ENCODE measurements at regions not wholly inside any gene's neighbourhood (a gene's known extent, or its start where the extent isn't known, plus 50 kb on each side); places are given as distances from the start of the nearest gene placed in this dataset.

- DNase-seq (ENCODE audit: low read depth in 1 of 2, low spot score in 1 of 2), result no peak
- TF ChIP-seq JUND (IDR thresholded peaks at IDR 0.05; ENCODE audit: low read depth), result no peak
- in situ Hi-C loops (cut with HindIII; ENCODE audit: low pct_unique_long_range_greater_than_20kb, low sequenced_read_pairs), result no loop called here
These were observed 1035.9 kb upstream of the AUTS2 start for GRCh38 chr7:68562323-68562899.

DNA sequence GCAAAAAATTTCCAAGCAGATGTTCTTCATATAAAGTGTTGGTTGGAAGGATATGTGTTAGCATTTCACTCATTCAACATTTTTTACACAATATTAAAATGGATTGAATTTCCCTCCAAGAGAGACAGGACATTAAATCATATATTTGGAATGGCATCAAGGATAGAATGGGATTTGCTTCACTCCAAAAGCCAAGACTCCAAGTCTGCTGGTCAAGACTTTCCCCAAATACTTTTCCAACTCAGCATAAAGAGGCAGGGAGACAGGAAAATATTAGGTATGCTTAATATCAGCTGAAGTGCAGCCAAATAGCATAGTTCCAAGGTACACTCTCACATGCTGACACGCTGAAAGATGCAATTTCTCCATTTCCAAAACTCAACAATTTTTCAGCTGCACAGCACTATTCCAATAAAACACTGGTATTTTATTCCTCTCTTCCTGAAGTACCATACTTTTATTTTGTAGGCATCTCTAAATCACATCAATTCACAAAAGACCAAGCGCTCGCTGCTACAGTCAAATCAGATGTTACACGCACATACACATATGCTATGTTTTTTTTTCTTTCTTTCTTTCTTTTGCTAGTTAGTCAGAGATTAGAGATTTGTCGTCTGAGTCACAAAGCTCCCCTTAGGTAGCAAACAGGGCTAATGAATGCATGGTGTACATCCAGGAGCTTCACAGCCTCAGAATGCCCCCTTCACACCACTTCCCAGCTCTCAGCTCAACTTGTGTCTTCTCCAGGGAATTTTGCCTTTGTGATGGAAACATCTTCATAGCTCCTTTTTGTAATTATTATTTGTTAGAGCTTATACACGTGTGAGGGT, 1033.8 kb upstream of the AUTS2 start:
- in situ Hi-C loops (cut with HindIII; ENCODE audit: low pct_unique_long_range_greater_than_20kb, low sequenced_read_pairs), result no loop called here
- no peak for TF ChIP-seq JUND (IDR thresholded peaks at IDR 0.05; ENCODE audit: low read depth)
- no peak for DNase-seq (ENCODE audit: low read depth in 1 of 2, low spot score in 1 of 2)

DNA sequence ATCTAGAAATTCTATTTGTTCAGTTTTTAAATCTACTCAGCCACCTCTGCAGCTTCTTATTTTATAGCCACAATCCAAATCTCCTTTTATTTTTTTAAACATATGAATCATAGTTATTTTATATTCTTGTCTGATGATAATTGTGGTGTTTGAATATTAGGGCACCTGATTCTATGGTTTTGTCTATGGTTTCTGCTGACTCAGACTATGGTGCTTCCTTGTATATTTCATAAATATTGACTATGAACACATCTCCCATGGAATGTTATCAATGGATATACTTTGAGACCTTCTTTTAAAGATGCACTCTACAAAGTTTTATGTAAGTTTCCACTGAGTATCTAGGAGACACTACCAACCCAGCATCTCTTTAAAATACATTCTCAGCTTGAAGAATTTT, 1027.0 kb upstream of the AUTS2 start:
- TF ChIP-seq JUND (IDR thresholded peaks at IDR 0.05; ENCODE audit: low read depth), result no peak
- in situ Hi-C loops (cut with HindIII; ENCODE audit: low pct_unique_long_range_greater_than_20kb, low sequenced_read_pairs), result no loop called here
- DNase-seq (ENCODE audit: low read depth in 1 of 2, low spot score in 1 of 2), result no peak

DNA sequence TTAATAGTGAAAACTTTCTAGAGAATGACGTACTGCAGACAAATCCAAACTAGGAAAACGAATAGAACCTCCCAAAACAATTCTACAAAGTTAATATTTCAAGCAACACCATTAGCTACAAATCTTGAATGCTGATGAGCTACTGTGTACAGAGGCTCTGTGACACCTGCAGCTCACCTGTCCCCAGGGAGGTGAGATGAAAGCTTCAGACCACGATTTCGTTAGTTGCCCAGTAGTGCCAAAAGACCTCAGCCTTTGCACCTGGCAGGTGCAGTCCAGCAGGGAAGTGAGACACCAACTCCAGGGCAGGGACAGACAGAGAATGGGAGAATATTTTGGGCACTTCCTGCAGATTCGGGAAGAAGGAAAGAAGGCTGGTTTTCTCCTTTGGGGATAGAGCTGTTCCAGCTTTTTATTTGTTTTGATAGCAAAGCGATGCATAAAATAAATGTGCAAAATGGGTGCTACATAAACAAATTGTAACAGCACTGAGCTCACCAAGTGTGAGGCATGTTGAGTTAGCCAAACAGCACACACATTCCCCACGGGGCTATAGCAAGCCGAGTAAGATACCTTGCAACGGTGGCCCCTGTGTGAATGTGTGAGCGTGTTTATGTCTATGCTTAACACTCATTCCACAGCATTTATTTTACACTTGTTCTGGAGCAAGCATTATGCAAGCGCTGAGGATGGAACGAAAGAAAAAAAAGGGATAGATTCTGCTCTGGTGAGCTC, 1024.8 kb upstream of the AUTS2 start:
- in situ Hi-C loops (cut with HindIII; ENCODE audit: low pct_unique_long_range_greater_than_20kb, low sequenced_read_pairs), result no loop called here
- no peak for DNase-seq (ENCODE audit: low read depth in 1 of 2, low spot score in 1 of 2)
- no peak for TF ChIP-seq JUND (IDR thresholded peaks at IDR 0.05; ENCODE audit: low read depth)

GRCh38 chr7:68576366-68576765, 1021.9 kb upstream of the AUTS2 start:
- DNase-seq (ENCODE audit: low read depth in 1 of 2, low spot score in 1 of 2), result no peak
- no peak for TF ChIP-seq JUND (IDR thresholded peaks at IDR 0.05; ENCODE audit: low read depth)
- in situ Hi-C loops (cut with HindIII; ENCODE audit: low pct_unique_long_range_greater_than_20kb, low sequenced_read_pairs), result no loop called here

- in situ Hi-C loops (cut with HindIII; ENCODE audit: low pct_unique_long_range_greater_than_20kb, low sequenced_read_pairs), result no loop called here
- TF ChIP-seq JUND (IDR thresholded peaks at IDR 0.05; ENCODE audit: low read depth), result no peak
These were observed 1016.9 kb upstream of the AUTS2 start for GRCh38 chr7:68581417-68581816.

GRCh38 chr7:68587599-68587998, 1010.7 kb upstream of the AUTS2 start:
- no peak for TF ChIP-seq JUND (IDR thresholded peaks at IDR 0.05; ENCODE audit: low read depth)
- in situ Hi-C loops (cut with HindIII; ENCODE audit: low pct_unique_long_range_greater_than_20kb, low sequenced_read_pairs), result no loop called here
- no peak for DNase-seq (ENCODE audit: low read depth in 1 of 2, low spot score in 1 of 2)

More at GRCh38 chr7:68581417-68581816, 1016.9 kb upstream of the AUTS2 start:
- DNase-seq (ENCODE audit: low read depth in 1 of 2, low spot score in 1 of 2), result no peak

DNA sequence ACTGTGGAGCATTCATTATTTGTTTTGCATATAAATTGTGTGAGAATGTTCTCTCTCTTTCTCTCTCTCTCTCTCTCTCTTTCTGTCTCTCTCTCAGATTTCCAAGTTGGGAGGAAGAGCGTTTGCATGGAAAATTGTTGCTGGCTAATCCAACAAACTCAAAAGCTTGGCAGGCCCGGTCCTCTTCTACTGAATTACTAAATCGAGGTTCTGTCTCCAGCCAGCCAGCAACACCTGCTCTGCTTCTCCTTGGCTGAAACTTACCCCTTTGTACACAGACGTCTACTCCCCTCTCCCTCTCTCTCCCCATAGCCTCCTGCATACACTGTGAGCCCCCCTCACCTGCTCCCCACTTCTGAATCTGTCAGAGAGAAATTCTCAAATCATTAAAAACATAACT, 996.4 kb upstream of the AUTS2 start:
- TF ChIP-seq JUND (IDR thresholded peaks at IDR 0.05; ENCODE audit: low read depth), result no peak
- in situ Hi-C loops (cut with HindIII; ENCODE audit: low pct_unique_long_range_greater_than_20kb, low sequenced_read_pairs), result no loop called here
- no peak for DNase-seq (ENCODE audit: low read depth in 1 of 2, low spot score in 1 of 2)

GRCh38 chr7:68604541-68604940, 993.7 kb upstream of the AUTS2 start:
- DNase-seq (ENCODE audit: low read depth in 1 of 2, low spot score in 1 of 2), result no peak
- no peak for TF ChIP-seq JUND (IDR thresholded peaks at IDR 0.05; ENCODE audit: low read depth)
- in situ Hi-C loops (cut with HindIII; ENCODE audit: low pct_unique_long_range_greater_than_20kb, low sequenced_read_pairs), result no loop called here

DNA sequence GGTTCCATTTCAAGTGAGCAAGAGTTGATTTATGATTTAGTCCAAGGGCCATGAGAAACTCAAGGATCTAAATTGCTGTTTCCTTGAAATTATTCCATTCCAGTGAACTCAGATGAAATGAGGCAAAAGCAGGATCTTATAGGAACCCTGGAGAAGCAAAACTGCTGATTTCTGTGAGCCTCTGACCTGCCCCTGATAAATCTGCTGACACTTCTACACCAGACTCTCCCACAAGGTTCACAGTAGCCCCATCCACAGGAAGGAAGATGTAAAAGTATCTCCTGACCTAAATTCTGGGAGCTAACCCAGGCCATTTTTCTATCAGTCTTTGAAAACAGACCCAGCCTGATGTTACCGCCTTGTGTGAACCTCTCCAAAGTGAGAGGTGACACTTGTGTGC, 987.6 kb upstream of the AUTS2 start:
- no peak for DNase-seq (ENCODE audit: low read depth in 1 of 2, low spot score in 1 of 2)
- no peak for TF ChIP-seq JUND (IDR thresholded peaks at IDR 0.05; ENCODE audit: low read depth)
- in situ Hi-C loops (cut with HindIII; ENCODE audit: low pct_unique_long_range_greater_than_20kb, low sequenced_read_pairs), result no loop called here

DNA sequence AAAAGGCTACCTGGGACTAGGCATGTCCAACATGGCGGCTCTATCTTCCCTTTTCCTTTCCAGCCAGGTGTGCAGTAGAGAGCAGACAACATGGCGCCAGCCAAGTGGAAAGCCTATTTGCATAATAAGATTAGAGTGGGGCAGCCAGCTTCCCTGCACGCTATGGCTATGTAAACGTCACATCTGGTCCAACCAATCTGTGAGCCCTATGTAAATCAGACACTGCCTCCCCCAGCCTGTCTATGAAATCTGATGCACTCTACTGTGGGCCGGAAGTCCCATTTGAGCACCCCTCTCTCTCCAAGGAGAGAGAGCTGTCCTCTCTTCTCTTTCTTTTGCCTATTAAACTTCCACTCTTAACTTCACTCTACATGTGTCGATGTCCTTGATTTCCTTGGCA, 984.9 kb upstream of the AUTS2 start:
- in situ Hi-C loops (cut with HindIII; ENCODE audit: low pct_unique_long_range_greater_than_20kb, low sequenced_read_pairs), result no loop called here

GRCh38 chr7:68613897-68614296, 984.4 kb upstream of the AUTS2 start:
- in situ Hi-C loops (cut with HindIII; ENCODE audit: low pct_unique_long_range_greater_than_20kb, low sequenced_read_pairs), result no loop called here
- DNase-seq (ENCODE audit: low read depth in 1 of 2, low spot score in 1 of 2), result no peak
- TF ChIP-seq JUND (IDR thresholded peaks at IDR 0.05; ENCODE audit: low read depth), result no peak

More for the DNA sequence above, 984.9 kb upstream of the AUTS2 start:
- no peak for TF ChIP-seq JUND (IDR thresholded peaks at IDR 0.05; ENCODE audit: low read depth)
- peak in 1 of 2 experiments; percentile 24 for DNase-seq (ENCODE audit: low read depth in 1 of 2, low spot score in 1 of 2)

- TF ChIP-seq JUND (IDR thresholded peaks at IDR 0.05; ENCODE audit: low read depth), result no peak
- in situ Hi-C loops (cut with HindIII; ENCODE audit: low pct_unique_long_range_greater_than_20kb, low sequenced_read_pairs), result no loop called here
- no peak for DNase-seq (ENCODE audit: low read depth in 1 of 2, low spot score in 1 of 2)
These were observed 978.7 kb upstream of the AUTS2 start for GRCh38 chr7:68619526-68619925.
